ENCODE measurements at regions not wholly inside any gene's neighbourhood (a gene's known extent, or its start where the extent isn't known, plus 50 kb on each side); places are given as distances from the start of the nearest gene placed in this dataset.
"Not testable (repeated sequence)": the region's sequence is repeated elsewhere in the genome, so short reads cannot be mapped to it uniquely, and the experiment has no call there.

- H3K4me1 Mint-ChIP-seq (ENCODE audit: unreplicated experiment): no peaks in the 10 kb centered on the region
- no peak for TF ChIP-seq CTCF (IDR thresholded peaks at IDR 0.05)
- H3K36me3 Mint-ChIP-seq (ENCODE audit: unreplicated experiment): no peaks in the 10 kb centered on the region
- DNase-seq (ENCODE audit: extremely low spot score, unreplicated experiment): no peak
- H3K4me3 Mint-ChIP-seq (ENCODE audit: unreplicated experiment): no peak overlapping the region
- H3K27me3 Mint-ChIP-seq (ENCODE audit: unreplicated experiment): no peaks in the 10 kb centered on the region
- H3K9me3 Mint-ChIP-seq (ENCODE audit: unreplicated experiment): peaks cover 66% of the 10 kb centered on the region
- H3K27ac Mint-ChIP-seq (ENCODE audit: unreplicated experiment): no peak overlapping the region
Observed at GRCh38 chr20:55937283-55937682, 68.0 kb downstream of the CBLN4 start.

GRCh38 chr20:55936209-55936595 is 69.1 kb downstream of the CBLN4 start:
- Mint-ChIP-seq H3K9me3 (ENCODE audit: unreplicated experiment) (peaks cover 57% of the 10 kb centered on the region), H3K27ac (ENCODE audit: unreplicated experiment) (no peak overlapping the region)

GRCh38 chr20:55935448-55936208 is 69.7 kb downstream of the CBLN4 start:
- H3K27ac Mint-ChIP-seq (ENCODE audit: unreplicated experiment): no peak overlapping the region
- TF ChIP-seq CTCF (IDR thresholded peaks at IDR 0.05): no peak

More at GRCh38 chr20:55936209-55936595, 69.1 kb downstream of the CBLN4 start:
- TF ChIP-seq CTCF (IDR thresholded peaks at IDR 0.05): no peak
- Mint-ChIP-seq H3K27me3 (ENCODE audit: unreplicated experiment) (no peaks in the 10 kb centered on the region), H3K4me3 (ENCODE audit: unreplicated experiment) (no peak overlapping the region), H3K36me3 (ENCODE audit: unreplicated experiment) (no peaks in the 10 kb centered on the region), H3K4me1 (ENCODE audit: unreplicated experiment) (no peaks in the 10 kb centered on the region)
- no peak for DNase-seq (ENCODE audit: extremely low spot score, unreplicated experiment)

GRCh38 chr20:55934146-55934545 is 71.2 kb downstream of the CBLN4 start:
- Mint-ChIP-seq H3K27ac (ENCODE audit: unreplicated experiment) (no peak overlapping the region), H3K27me3 (ENCODE audit: unreplicated experiment) (no peaks in the 10 kb centered on the region), H3K9me3 (ENCODE audit: unreplicated experiment) (peaks cover 56% of the 10 kb centered on the region), H3K4me3 (ENCODE audit: unreplicated experiment) (no peak overlapping the region), H3K4me1 (ENCODE audit: unreplicated experiment) (no peaks in the 10 kb centered on the region), H3K36me3 (ENCODE audit: unreplicated experiment) (no peaks in the 10 kb centered on the region)
- TF ChIP-seq CTCF (IDR thresholded peaks at IDR 0.05): no peak
- no peak for DNase-seq (ENCODE audit: extremely low spot score, unreplicated experiment)

More at GRCh38 chr20:55935448-55936208, 69.7 kb downstream of the CBLN4 start:
- Mint-ChIP-seq H3K4me3 (ENCODE audit: unreplicated experiment) (no peak overlapping the region), H3K27me3 (ENCODE audit: unreplicated experiment) (no peaks in the 10 kb centered on the region), H3K36me3 (ENCODE audit: unreplicated experiment) (no peaks in the 10 kb centered on the region), H3K4me1 (ENCODE audit: unreplicated experiment) (no peaks in the 10 kb centered on the region), H3K9me3 (ENCODE audit: unreplicated experiment) (peaks cover 51% of the 10 kb centered on the region)
- DNase-seq (ENCODE audit: extremely low spot score, unreplicated experiment): no peak

- not testable (repeated sequence) for H3K27ac Mint-ChIP-seq (ENCODE audit: unreplicated experiment); H3K4me3 Mint-ChIP-seq (ENCODE audit: unreplicated experiment); H3K4me1 Mint-ChIP-seq (ENCODE audit: unreplicated experiment); DNase-seq (ENCODE audit: extremely low spot score, unreplicated experiment); H3K27me3 Mint-ChIP-seq (ENCODE audit: unreplicated experiment); H3K36me3 Mint-ChIP-seq (ENCODE audit: unreplicated experiment)
- H3K9me3 Mint-ChIP-seq (ENCODE audit: unreplicated experiment): peaks cover 54% of the 10 kb centered on the region
Observed at GRCh38 chr20:55930876-55931275, 74.4 kb downstream of the CBLN4 start.
